HG02610 (cell line): ENCODE measurements at regions not wholly inside any gene's neighbourhood (a gene's known extent, or its start where the extent isn't known, plus 50 kb on each side); places are given as distances from the start of the nearest gene placed in this dataset.

Experiments used
- ATAC-seq: cut with Tn5 transposase; IDR thresholded peaks from one replicate; pipeline ENCODE4 v1.9.1; 2021; ENCODE audit warnings: mild to moderate bottlenecking, moderate library complexity; ENCODE audit not compliant: unreplicated experiment

GRCh38 chr4:153131596-153131995, 72.6 kb upstream of the TRIM2 start:
- no peak for ATAC-seq

GRCh38 chr4:153137159-153137558, 67.1 kb upstream of the TRIM2 start:
- ATAC-seq = no peak

GRCh38 chr4:153137677-153138630, 66.3 kb upstream of the TRIM2 start:
- ATAC-seq = no peak

GRCh38 chr4:153138736-153139135, 65.5 kb upstream of the TRIM2 start:
- ATAC-seq = no peak

- no peak for ATAC-seq
These were observed 63.9 kb upstream of the TRIM2 start for GRCh38 chr4:153140294-153140693.

GRCh38 chr4:153141238-153141637, 63.0 kb upstream of the TRIM2 start:
- no peak for ATAC-seq

- ATAC-seq = peak; percentile 47
These were observed 61.4 kb upstream of the TRIM2 start for GRCh38 chr4:153142700-153143438.

- ATAC-seq = no peak
These were observed 60.5 kb upstream of the TRIM2 start for GRCh38 chr4:153143527-153144348.

- no peak for ATAC-seq
These were observed 58.2 kb upstream of the TRIM2 start for GRCh38 chr4:153146031-153146430.

GRCh38 chr4:153146961-153147360, 57.3 kb upstream of the TRIM2 start:
- ATAC-seq = no peak

GRCh38 chr4:153148791-153149190, 55.5 kb upstream of the TRIM2 start:
- no peak for ATAC-seq

- peak; percentile 52 for ATAC-seq
These were observed 52.4 kb upstream of the TRIM2 start for GRCh38 chr4:153151535-153152455.

- ATAC-seq = peak; percentile 18
These were observed 51.5 kb upstream of the TRIM2 start for GRCh38 chr4:153152501-153153338.

GRCh38 chr4:153153339-153153871, 50.8 kb upstream of the TRIM2 start:
- peak; percentile 54 for ATAC-seq

- ATAC-seq = no peak
These were observed 50.0 kb upstream of the TRIM2 start for GRCh38 chr4:153154007-153154975.
